ENCODE measurements at regions not wholly inside any gene's neighbourhood (a gene's known extent, or its start where the extent isn't known, plus 50 kb on each side); places are given as distances from the start of the nearest gene placed in this dataset.

GRCh38 chr12:91857813-91858542 lies 287.7 kb downstream of the BTG1 start:
- no peak for DNase-seq (ENCODE audit: low spot score)
- no peak for TF ChIP-seq CTCF (IDR thresholded peaks at IDR 0.05; ENCODE audit: extremely low read depth, missing control alignments)

GRCh38 chr12:91854725-91855124 lies 290.9 kb downstream of the BTG1 start:
- TF ChIP-seq CTCF (IDR thresholded peaks at IDR 0.05; ENCODE audit: extremely low read depth, missing control alignments) = no peak
- DNase-seq (ENCODE audit: low spot score) = no peak

DNA sequence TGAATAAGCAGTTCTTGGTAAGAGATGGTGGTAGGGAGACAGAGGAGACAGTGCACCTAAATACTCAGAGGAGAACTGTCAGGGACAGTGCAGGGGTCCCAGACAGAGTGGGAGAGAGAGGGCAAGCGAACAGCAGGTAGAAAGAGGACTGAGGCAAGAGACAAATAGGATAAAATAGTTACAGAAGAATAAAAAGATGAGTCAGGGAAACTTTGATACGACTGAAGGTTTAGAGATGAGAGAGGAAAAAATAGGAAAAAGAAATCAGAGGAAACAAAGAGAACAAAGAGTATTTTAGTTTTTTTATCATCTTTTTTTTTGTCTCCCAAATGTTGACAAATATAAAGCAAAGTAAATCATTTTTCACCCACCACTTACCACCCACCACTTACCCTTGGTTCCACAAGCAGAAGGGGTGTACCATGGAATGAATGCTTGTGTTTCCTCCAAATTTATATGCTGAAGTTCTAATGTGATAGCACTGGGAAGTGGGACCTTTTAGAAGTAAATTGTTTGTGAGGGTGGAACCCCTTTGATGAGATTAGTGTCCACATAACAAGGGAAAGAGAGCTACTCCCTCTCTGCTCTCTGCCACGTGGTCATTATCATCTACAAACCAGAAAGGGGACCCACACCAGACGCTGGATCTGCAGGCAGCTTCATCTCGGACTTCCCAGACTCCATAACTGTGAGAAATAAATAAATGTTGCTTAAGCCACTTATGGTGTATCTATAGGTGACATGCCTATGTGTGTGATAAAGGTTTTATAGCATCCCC lies 292.1 kb downstream of the BTG1 start:
- no peak for DNase-seq (ENCODE audit: low spot score)
- no peak for TF ChIP-seq CTCF (IDR thresholded peaks at IDR 0.05; ENCODE audit: extremely low read depth, missing control alignments)

- no peak for DNase-seq (ENCODE audit: low spot score)
- no peak for TF ChIP-seq CTCF (IDR thresholded peaks at IDR 0.05; ENCODE audit: extremely low read depth, missing control alignments)
Observed at GRCh38 chr12:91852634-91853033, 293.0 kb downstream of the BTG1 start.

GRCh38 chr12:91851741-91852477 lies 293.7 kb downstream of the BTG1 start:
- TF ChIP-seq CTCF (IDR thresholded peaks at IDR 0.05; ENCODE audit: extremely low read depth, missing control alignments) = no peak
- no peak for DNase-seq (ENCODE audit: low spot score)

DNA sequence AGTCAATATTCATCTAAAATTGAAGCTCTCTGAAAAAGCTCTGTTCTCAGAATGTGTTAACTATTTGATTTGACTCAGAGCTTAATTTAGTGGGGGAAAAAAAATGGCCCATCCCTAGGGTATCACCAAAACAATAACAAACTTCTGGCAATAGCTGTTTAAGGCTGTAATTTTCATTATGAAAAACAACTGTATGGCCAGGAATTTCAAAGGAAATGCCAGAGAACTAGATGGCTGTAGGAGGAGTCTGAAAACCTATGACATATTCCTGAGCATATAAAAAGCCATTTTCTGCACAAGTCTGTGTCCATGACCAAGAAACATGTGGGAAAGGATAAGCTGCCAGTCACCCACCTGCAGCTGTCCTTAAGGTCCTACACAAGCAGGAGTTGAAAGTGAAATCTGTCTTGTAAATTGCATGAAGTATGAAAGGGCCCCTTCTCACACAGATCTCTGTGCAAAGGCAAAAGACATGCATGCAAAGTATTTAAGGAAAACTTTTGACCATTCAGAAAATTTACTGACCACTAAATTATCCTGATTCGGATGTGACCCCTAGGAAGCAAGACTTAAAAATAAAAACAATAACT lies 299.1 kb downstream of the BTG1 start:
- DNase-seq (ENCODE audit: low spot score) = no peak
- no peak for TF ChIP-seq CTCF (IDR thresholded peaks at IDR 0.05; ENCODE audit: extremely low read depth, missing control alignments)
